ENCODE measurements at regions not wholly inside any gene's neighbourhood (a gene's known extent, or its start where the extent isn't known, plus 50 kb on each side); places are given as distances from the start of the nearest gene placed in this dataset.

DNA sequence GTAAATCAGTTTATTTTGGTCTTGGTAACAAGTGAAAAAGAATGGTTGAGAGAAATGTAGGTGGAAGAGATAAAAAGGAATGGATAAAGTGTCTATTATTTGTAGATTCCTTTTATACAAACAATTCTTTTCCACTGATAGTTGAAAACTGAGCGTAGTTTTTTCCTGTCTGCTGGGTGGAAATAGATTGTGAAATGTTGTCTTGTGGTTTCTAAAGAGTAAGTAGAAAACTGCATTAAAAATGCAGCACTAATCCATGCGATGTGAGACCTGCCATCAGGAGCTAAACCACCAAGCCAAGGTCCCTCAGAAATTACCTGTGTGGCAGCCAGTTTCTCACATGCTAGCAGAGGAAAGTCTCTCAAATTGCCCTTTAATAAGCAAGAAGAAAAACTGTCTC is 103.2 kb upstream of the SLC44A3 start:
- TF ChIP-seq CTCF (conservative IDR thresholded peaks at IDR 0.05; ENCODE audit: low read depth, low read length) (no peak), EZH2 (IDR thresholded peaks at IDR 0.05; ENCODE audit: borderline replicate concordance, low read depth, low read length, poor library complexity, severe bottlenecking) (no peak)

All from A673 (cell line).